IMR-90 (cell line): ENCODE measurements at regions not wholly inside any gene's neighbourhood (a gene's known extent, or its start where the extent isn't known, plus 50 kb on each side); places are given as distances from the start of the nearest gene placed in this dataset.

Experiments used
- ATAC-seq: fragments of 200-7000 bp; cut with Tn5 transposase; 2 replicates; pipeline ENCODE4 v1.9.1; 2020; ENCODE audit warnings: low read depth, mild to moderate bottlenecking, moderate library complexity
- BruUV-seq: library from RNA; stranded (reverse); fragments of 400-500 nt; replicated peaks from 2 replicates; lab custom pipeline; 2021; lab: Mats Ljungman, UMichigan
- CTCF ChIA-PET: fragments of 300-600 bp; formaldehyde crosslinking; extraction: SDS; loops from one replicate; lab custom pipeline; 2021; ENCODE audit warnings: antibody characterized with exemption; lab: Yijun Ruan, JAX
- POLR2A ChIA-PET: fragments of 300-600 bp; sonication (Branson Sonifier 250); formaldehyde crosslinking; loops from one replicate; lab custom pipeline; 2022; ENCODE audit warnings: antibody characterized with exemption; ENCODE audit not compliant: unreplicated experiment; lab: Charles Lee
- DNase-seq: peaks from one replicate; pipeline ENCODE4 v3.0.0; 2013
- H2AFZ ChIP-seq: replicated peaks from 2 replicates; pipeline ENCODE3; 2013; ENCODE audit warnings: low read length, mild to moderate bottlenecking; ENCODE audit not compliant: poor library complexity
- H2AK5ac ChIP-seq: 2 replicates; pipeline ENCODE4 v1.6.1; 2013; ENCODE audit warnings: low read depth, low read length, inconsistent platforms
- H2AK9ac ChIP-seq: replicated peaks from 2 replicates; pipeline ENCODE3; 2013; ENCODE audit warnings: mild to moderate bottlenecking, low read depth, low read length, moderate library complexity; ENCODE audit not compliant: poor library complexity
- H2BK120ac ChIP-seq: 2 replicates; pipeline ENCODE4 v1.6.1; 2013; ENCODE audit warnings: low read depth, low read length, inconsistent platforms
- H2BK15ac ChIP-seq: 3 replicates; pipeline ENCODE4 v1.6.1; 2013; ENCODE audit warnings: low read depth, low read length, inconsistent platforms
- H2BK20ac ChIP-seq: 2 replicates; pipeline ENCODE4 v1.6.1; 2013; ENCODE audit warnings: low read depth, mild to moderate bottlenecking, inconsistent platforms, low read length, moderate library complexity
- H2BK5ac ChIP-seq: 2 replicates; pipeline ENCODE4 v1.6.1; 2013; ENCODE audit warnings: mild to moderate bottlenecking, low read depth, low read length, inconsistent platforms; ENCODE audit not compliant: poor library complexity, severe bottlenecking
- H3K14ac ChIP-seq: replicated peaks from 2 replicates; pipeline ENCODE4 v1.6.1; 2013; ENCODE audit warnings: low read depth, low read length, inconsistent platforms
- H3K18ac ChIP-seq: 2 replicates; pipeline ENCODE4 v1.6.1; 2013; ENCODE audit warnings: low read depth, low read length, control low read depth
- H3K23ac ChIP-seq: 2 replicates; pipeline ENCODE4 v1.6.1; 2013; ENCODE audit warnings: low read depth, low read length, inconsistent platforms
- H3K27ac ChIP-seq: 2 replicates; pipeline ENCODE4 v1.5.1; 2013; ENCODE audit warnings: mild to moderate bottlenecking, control low read depth, low read length; ENCODE audit not compliant: insufficient read depth
- H3K27me3 ChIP-seq: 2 replicates; pipeline ENCODE4 v1.6.1; 2013; ENCODE audit warnings: low read length; ENCODE audit not compliant: control insufficient read depth, insufficient read depth
- H3K36me3 ChIP-seq: 2 replicates; pipeline ENCODE4 v1.6.1; 2013; ENCODE audit warnings: low read length, mixed read lengths; ENCODE audit not compliant: control insufficient read depth, insufficient read depth
- H3K4ac ChIP-seq: 2 replicates; pipeline ENCODE4 v1.6.1; 2013; ENCODE audit warnings: low read depth, low read length, inconsistent platforms
- H3K4me1 ChIP-seq: 2 replicates; pipeline ENCODE4 v1.6.1; 2013; ENCODE audit warnings: low read length, mixed read lengths; ENCODE audit not compliant: control insufficient read depth, insufficient read depth
- H3K4me2 ChIP-seq: 2 replicates; pipeline ENCODE4 v1.6.1; 2013; ENCODE audit warnings: low read depth, mild to moderate bottlenecking, control low read depth, low read length, moderate library complexity
- H3K4me3 ChIP-seq: 2 replicates; pipeline ENCODE4 v1.5.1; 2013; ENCODE audit warnings: low read depth, mild to moderate bottlenecking, control low read depth, low read length, moderate library complexity; ENCODE audit not compliant: insufficient read depth
- H3K56ac ChIP-seq: 2 replicates; pipeline ENCODE4 v1.6.1; 2013; ENCODE audit warnings: low read length, inconsistent platforms; ENCODE audit not compliant: insufficient read depth; ENCODE audit errors: extremely low read depth
- H3K79me1 ChIP-seq, 2 experiments: 2 replicates each; pipeline ENCODE4 v1.6.1; 2013; ENCODE audit warnings: low read length in 2 of 2, inconsistent platforms in 1 of 2, low read depth in 1 of 2
- H3K9ac ChIP-seq: 2 replicates; pipeline ENCODE4 v1.6.1; 2013; ENCODE audit warnings: low read depth, low read length, control low read depth
- H3K9me1 ChIP-seq: 2 replicates; pipeline ENCODE4 v1.6.1; 2013; ENCODE audit warnings: low read length, inconsistent platforms; ENCODE audit not compliant: insufficient read depth
- H3K9me3 ChIP-seq: 2 replicates; pipeline ENCODE4 v1.6.1; 2013; ENCODE audit warnings: low read length; ENCODE audit not compliant: control insufficient read depth, insufficient read depth
- H4K20me1 ChIP-seq: 2 replicates; pipeline ENCODE4 v1.6.1; 2013; ENCODE audit warnings: low read length, inconsistent platforms; ENCODE audit not compliant: insufficient read depth
- H4K5ac ChIP-seq: 2 replicates; pipeline ENCODE4 v1.6.1; 2013; ENCODE audit warnings: mild to moderate bottlenecking, low read depth, low read length, control low read depth
- H4K8ac ChIP-seq, 2 experiments: 2 replicates each; pipeline ENCODE4 v1.6.1; 2013; ENCODE audit warnings: low read depth in 2 of 2, low read length in 2 of 2, control low read depth in 1 of 2, inconsistent platforms in 1 of 2
- H4K91ac ChIP-seq: 2 replicates; pipeline ENCODE4 v1.6.1; 2013; ENCODE audit warnings: low read depth, low read length, inconsistent platforms; ENCODE audit not compliant: insufficient read depth
- BHLHE40 ChIP-seq: fragments of 150-350 bp; IDR thresholded peaks from 2 replicates; pipeline ENCODE4 v1.6.1; 2016; ENCODE audit warnings: mild to moderate bottlenecking, low read depth, low read length
- CEBPB ChIP-seq: IDR thresholded peaks from 2 replicates; pipeline ENCODE4 v1.6.1; 2012; ENCODE audit warnings: low read depth, low read length, improper control_type of control experiment
- CHD1 ChIP-seq: IDR thresholded peaks from 2 replicates; pipeline ENCODE4 v1.6.1; 2012; ENCODE audit warnings: low read depth, low read length, improper control_type of control experiment
- CTCF ChIP-seq: conservative IDR thresholded peaks from 2 replicates; pipeline ENCODE4 v1.5.1; 2012; ENCODE audit warnings: mild to moderate bottlenecking, low read depth, low read length, improper control_type of control experiment
- ELK1 ChIP-seq: fragments of 150-350 bp; IDR thresholded peaks from 2 replicates; pipeline ENCODE4 v1.6.1; 2016; ENCODE audit warnings: low read depth, mild to moderate bottlenecking, low read length, moderate library complexity, borderline replicate concordance
- FOS ChIP-seq: fragments of 150-350 bp; IDR thresholded peaks from 2 replicates; pipeline ENCODE4 v1.6.1; 2016; ENCODE audit warnings: low read depth, low read length
- MAFK ChIP-seq: IDR thresholded peaks from 2 replicates; pipeline ENCODE4 v1.6.1; 2012; ENCODE audit warnings: low read depth, low read length, improper control_type of control experiment
- MAZ ChIP-seq: IDR thresholded peaks from 2 replicates; pipeline ENCODE4 v1.6.1; 2012; ENCODE audit warnings: low read depth, mild to moderate bottlenecking, low read length, improper control_type of control experiment, moderate library complexity, borderline replicate concordance
- MXI1 ChIP-seq: IDR thresholded peaks from 2 replicates; pipeline ENCODE4 v1.6.1; 2012; ENCODE audit warnings: low read depth, mild to moderate bottlenecking, low read length, moderate library complexity, borderline replicate concordance
- NFE2L2 ChIP-seq: fragments of 150-350 bp; IDR thresholded peaks from 2 replicates; pipeline ENCODE4 v1.6.1; 2016; ENCODE audit warnings: low read depth, mild to moderate bottlenecking, low read length
- POLR2A ChIP-seq: IDR thresholded peaks from 2 replicates; pipeline ENCODE4 v1.6.1; 2012; ENCODE audit warnings: mild to moderate bottlenecking, low read depth, low read length
- RAD21 ChIP-seq: IDR thresholded peaks from 2 replicates; pipeline ENCODE4 v1.6.1; 2012; ENCODE audit warnings: low read length, improper control_type of control experiment
- RCOR1 ChIP-seq: IDR thresholded peaks from 2 replicates; pipeline ENCODE4 v1.6.1; 2012; ENCODE audit warnings: mild to moderate bottlenecking, low read length, improper control_type of control experiment; ENCODE audit not compliant: insufficient replicate concordance
- RFX5 ChIP-seq: IDR thresholded peaks from 2 replicates; pipeline ENCODE4 v1.8.0; 2012; ENCODE audit warnings: low read depth, mild to moderate bottlenecking, low read length, moderate library complexity
- SMC3 ChIP-seq: fragments of 150-350 bp; IDR thresholded peaks from 2 replicates; pipeline ENCODE4 v1.6.1; 2016; ENCODE audit warnings: low read depth, mild to moderate bottlenecking, antibody characterized with exemption, low read length, moderate library complexity
- USF2 ChIP-seq: fragments of 150-350 bp; IDR thresholded peaks from 2 replicates; pipeline ENCODE4 v1.6.1; 2017; ENCODE audit warnings: mild to moderate bottlenecking, antibody characterized with exemption, low read length, low read depth
- WGBS, 2 experiments: methylation state at CpG; one replicate each; pipeline versions ENCODE4 v1.1.5 to v1.1.7; 2013; ENCODE audit warnings: missing lambda C conversion rate in 2 of 2; ENCODE audit not compliant: insufficient read length in 1 of 2; ENCODE audit errors: extremely low coverage in 2 of 2; 5-methylcytosine and 5-hydroxymethylcytosine counted together
- dilution Hi-C: fragments of 300-500 bp; cut with HindIII; formaldehyde crosslinking; loops from one replicate; pipeline ENCODE4 v1.14.3; 2018; ENCODE audit warnings: low sequenced_read_pairs; ENCODE audit not compliant: unreplicated experiment
- in situ Hi-C: fragments of 300-500 bp; cut with MboI; formaldehyde crosslinking; loops from 3 replicates; pipeline ENCODE4 v1.14.3; 2019; ENCODE audit warnings: low sequenced_read_pairs, inconsistent platforms, mixed read lengths
- intact Hi-C: fragments of 100-400 bp; cut with micrococcal nuclease; formaldehyde crosslinking; loops from 2 replicates; pipeline ENCODE4 v1.10.0; 2022

GRCh38 chr3:59444294-59444671 lies 394.5 kb upstream of the CFAP20DC start:
- no peaks in the 10 kb centered on the region for H3K9me3 ChIP-seq
- H3K9me1 ChIP-seq = peaks cover 5% of the 10 kb centered on the region; the same call in 1 of the 2 replicates
- H4K5ac ChIP-seq = no peak overlapping the region
- DNase-seq = no peak
- H3K4me1 ChIP-seq = peaks cover 3% of the 10 kb centered on the region; the same call in 1 of the 2 replicates
- no peak for ATAC-seq
- no peak overlapping the region for H3K14ac ChIP-seq
- no peak overlapping the region for H2AFZ ChIP-seq
- no peak overlapping the region for H2BK120ac ChIP-seq
- CTCF ChIA-PET = no interaction called here
- no peak overlapping the region for H3K27ac ChIP-seq
- no peak overlapping the region for H3K4me2 ChIP-seq
- H3K23ac ChIP-seq = no peak overlapping the region
- no CpG with 5 or more reads among the region's 1 CpG for WGBS, 2 experiments
- TF ChIP-seq FOS (no peak), RAD21 (no peak), SMC3 (no peak), NFE2L2 (no peak), RCOR1 (no peak), RFX5 (no peak), CHD1 (no peak), MAZ (no peak), MXI1 (no peak), MAFK (no peak), CEBPB (no peak), ELK1 (no peak), CTCF (no peak), USF2 (no peak), POLR2A (no peak), BHLHE40 (no peak)
- no peak overlapping the region for H2BK15ac ChIP-seq
- no peak overlapping the region for H3K9ac ChIP-seq
- POLR2A ChIA-PET = no interaction called here
- dilution Hi-C loops = no loop called here
- H3K18ac ChIP-seq = no peak overlapping the region
- intact Hi-C loops = no loop called here
- H3K4ac ChIP-seq = no peak overlapping the region
- no TSS peak for BruUV-seq
- H3K56ac ChIP-seq = no peak overlapping the region
- H3K79me1 ChIP-seq = no peaks in the 10 kb centered on the region
- no peak overlapping the region for H2BK20ac ChIP-seq
- H2AK5ac ChIP-seq = no peak overlapping the region
- no peak overlapping the region for H3K4me3 ChIP-seq
- no peak overlapping the region for H4K8ac ChIP-seq
- H3K36me3 ChIP-seq = no peaks in the 10 kb centered on the region
- H2AK9ac ChIP-seq = no peak overlapping the region
- H2BK5ac ChIP-seq = no peak overlapping the region
- no peaks in the 10 kb centered on the region for H4K20me1 ChIP-seq
- peaks cover 1% of the 10 kb centered on the region; the same call in 1 of the 2 replicates for H3K27me3 ChIP-seq
- no peak overlapping the region for H4K91ac ChIP-seq
- in situ Hi-C loops = no loop called here
